GM19463 (cell line): ENCODE measurements at regions not wholly inside any gene's neighbourhood (a gene's known extent, or its start where the extent isn't known, plus 50 kb on each side); places are given as distances from the start of the nearest gene placed in this dataset.

Source experiments
- ATAC-seq: cut with Tn5 transposase; IDR thresholded peaks from one replicate; pipeline ENCODE4 v1.9.1; 2021; ENCODE audit warnings: mild to moderate bottlenecking, moderate library complexity; ENCODE audit not compliant: unreplicated experiment

DNA sequence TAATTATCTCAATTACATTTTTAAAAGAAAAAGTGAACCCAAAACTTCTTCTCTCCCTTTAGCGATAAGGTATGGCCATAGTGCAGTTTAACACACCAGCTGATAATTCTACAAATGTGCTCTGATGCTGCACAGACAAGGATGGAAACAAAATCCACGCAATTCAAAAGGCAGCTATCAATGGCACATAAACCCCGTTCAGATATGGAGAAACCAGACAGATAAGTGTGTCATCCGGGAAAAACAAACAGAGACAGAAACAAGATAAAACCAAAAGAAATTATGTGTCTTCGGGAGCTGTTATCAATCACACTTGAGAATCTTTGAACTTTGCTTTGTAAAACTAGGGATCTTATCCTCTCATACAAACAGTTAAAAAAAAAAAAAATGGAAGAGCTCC, 73.6 kb downstream of the SIPA1L2 start:
- no peak for ATAC-seq

DNA sequence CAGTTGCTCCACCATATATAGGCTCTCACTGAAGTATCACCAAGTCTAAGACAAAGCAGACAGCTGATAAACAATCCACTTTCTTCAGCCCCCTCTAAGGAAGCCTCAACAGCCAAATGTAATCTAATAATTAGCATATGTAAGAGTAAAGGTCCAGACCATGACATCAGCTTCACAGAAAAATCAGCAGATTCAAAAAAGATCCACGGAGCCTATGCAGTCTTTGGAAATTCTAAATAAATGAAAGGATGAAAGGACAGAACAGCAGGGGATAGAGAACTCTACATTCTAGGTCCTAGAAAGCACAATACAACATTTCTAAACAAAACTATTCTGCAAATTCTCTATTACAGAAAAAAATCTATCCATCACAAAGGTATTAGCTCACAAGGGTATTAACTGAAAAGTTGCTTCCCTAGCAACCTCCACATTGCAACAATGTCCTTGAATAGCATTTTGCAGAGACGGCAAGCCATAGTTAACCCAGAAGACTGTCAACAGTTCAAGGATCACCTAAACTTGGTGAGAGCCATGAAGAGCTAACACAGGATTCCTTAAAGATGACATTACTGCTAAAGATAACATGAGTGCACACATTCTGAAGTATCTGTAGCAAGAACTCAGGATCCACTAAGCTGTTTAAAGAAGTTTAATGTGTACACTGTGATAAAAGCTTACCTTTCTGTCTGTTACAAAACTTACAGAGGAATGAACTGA, 74.3 kb downstream of the SIPA1L2 start:
- no peak for ATAC-seq

GRCh38 chr1:232554409-232554808, 75.5 kb downstream of the SIPA1L2 start:
- no peak for ATAC-seq

- ATAC-seq = no peak
These were observed 76.1 kb downstream of the SIPA1L2 start for GRCh38 chr1:232553809-232554208.

- ATAC-seq = no peak
These were observed 76.7 kb downstream of the SIPA1L2 start for GRCh38 chr1:232553050-232553754.

GRCh38 chr1:232551386-232551785, 78.5 kb downstream of the SIPA1L2 start:
- no peak for ATAC-seq

DNA sequence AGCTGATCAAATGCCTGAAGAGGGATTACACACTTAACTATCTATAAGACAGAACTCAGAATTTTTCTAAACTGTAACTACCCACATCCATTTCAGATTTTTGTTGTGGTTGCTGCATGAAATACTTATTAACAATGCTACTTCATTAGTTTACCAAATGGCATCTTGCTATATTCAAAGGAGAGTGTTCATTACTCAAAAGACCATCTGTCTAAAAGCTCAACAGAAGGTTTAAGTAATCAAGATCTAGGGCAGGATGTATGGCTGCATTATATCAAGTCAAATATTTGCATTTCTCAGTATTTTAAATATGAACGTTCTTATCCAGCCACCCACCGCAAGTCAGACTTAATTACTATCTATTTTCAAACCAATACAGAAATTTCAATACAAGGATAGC, 79.9 kb downstream of the SIPA1L2 start:
- no peak for ATAC-seq

GRCh38 chr1:232548691-232549090, 81.2 kb downstream of the SIPA1L2 start:
- no peak for ATAC-seq

GRCh38 chr1:232547938-232548484, 81.9 kb downstream of the SIPA1L2 start:
- ATAC-seq = no peak

- ATAC-seq = no peak
These were observed 87.0 kb downstream of the SIPA1L2 start for GRCh38 chr1:232542633-232543593.

- no peak for ATAC-seq
These were observed 91.0 kb downstream of the SIPA1L2 start for GRCh38 chr1:232538943-232539302.

- ATAC-seq = no peak
These were observed 91.5 kb downstream of the SIPA1L2 start for GRCh38 chr1:232538224-232538942.

- no peak for ATAC-seq
These were observed 95.1 kb downstream of the SIPA1L2 start for GRCh38 chr1:232534552-232535517.

- ATAC-seq = no peak
These were observed 96.6 kb downstream of the SIPA1L2 start for GRCh38 chr1:232533328-232533727.

DNA sequence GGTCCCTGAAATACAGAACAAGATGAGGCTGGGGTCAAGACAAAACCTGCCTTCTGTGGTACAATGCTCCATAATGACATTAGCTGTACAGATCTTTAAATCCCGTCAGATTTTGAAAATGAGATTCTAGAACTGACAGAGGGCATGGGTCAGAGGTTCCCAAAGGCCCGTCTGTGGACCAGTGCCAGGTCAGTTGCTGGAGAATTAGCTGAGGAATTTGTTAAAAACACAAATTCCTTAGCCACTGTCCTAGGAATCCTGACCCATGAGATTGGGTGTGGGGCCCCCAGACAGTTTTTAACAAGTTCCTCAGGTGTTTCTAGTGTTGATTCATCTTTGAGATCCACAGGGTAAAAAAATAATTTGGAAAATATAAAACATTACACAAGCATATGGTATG, 97.0 kb downstream of the SIPA1L2 start:
- ATAC-seq = no peak

- no peak for ATAC-seq
These were observed 98.6 kb downstream of the SIPA1L2 start for GRCh38 chr1:232531291-232531690.

DNA sequence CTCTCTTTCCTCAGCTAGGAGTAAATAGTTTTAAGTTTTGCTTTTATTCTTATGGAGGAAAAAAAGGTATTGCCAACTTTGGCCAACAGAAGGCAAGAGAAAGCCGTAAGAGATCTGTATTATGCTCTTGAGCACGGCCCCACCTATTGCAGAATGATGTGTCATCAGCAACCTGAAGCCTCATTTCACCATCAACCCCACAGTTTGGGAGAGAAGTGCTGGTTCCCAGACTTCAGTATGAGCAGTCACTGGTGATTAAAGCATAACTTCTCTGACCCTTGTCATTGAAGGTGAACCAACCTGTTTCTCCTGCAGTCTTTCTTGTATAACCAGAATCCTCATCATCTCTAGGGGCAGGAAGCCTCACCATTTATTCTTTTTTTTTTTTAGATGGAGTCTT, 100.2 kb downstream of the SIPA1L2 start:
- no peak for ATAC-seq

- ATAC-seq = no peak
These were observed 101.4 kb downstream of the SIPA1L2 start for GRCh38 chr1:232528472-232529089.

DNA sequence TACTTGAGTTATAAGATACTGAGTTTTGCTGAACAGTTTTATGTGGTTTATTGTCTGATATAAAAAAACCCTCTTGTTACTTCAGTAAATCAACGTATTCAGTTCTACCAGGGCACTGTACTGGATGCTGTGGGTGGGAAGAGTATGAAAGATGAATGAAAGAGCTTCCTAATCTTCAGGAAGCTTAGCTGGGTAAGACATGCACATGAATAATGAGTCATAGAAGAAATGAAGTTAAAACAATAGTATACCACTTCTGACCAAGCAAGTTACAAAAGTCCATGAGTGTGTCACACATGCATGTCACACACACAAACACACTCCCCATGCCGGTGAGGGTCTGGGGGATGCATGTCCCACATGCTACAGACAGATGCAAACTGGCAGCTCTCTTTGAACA, 105.9 kb downstream of the SIPA1L2 start:
- no peak for ATAC-seq
